RCC 7860 (cell line): ENCODE measurements at regions not wholly inside any gene's neighbourhood (a gene's known extent, or its start where the extent isn't known, plus 50 kb on each side); places are given as distances from the start of the nearest gene placed in this dataset.
"Not testable (repeated sequence)": the region's sequence is repeated elsewhere in the genome, so short reads cannot be mapped to it uniquely, and the experiment has no call there.

ENCODE experiments used
- DNase-seq: peaks from one replicate; pipeline ENCODE4 v3.0.0-alpha.2; 2015; ENCODE audit warnings: low spot score
- FAIRE-seq: peaks from 2 replicates; lab custom pipeline; 2012; peaks lifted over from hg19 to GRCh38; lab: Jason Lieb, UNC

DNA sequence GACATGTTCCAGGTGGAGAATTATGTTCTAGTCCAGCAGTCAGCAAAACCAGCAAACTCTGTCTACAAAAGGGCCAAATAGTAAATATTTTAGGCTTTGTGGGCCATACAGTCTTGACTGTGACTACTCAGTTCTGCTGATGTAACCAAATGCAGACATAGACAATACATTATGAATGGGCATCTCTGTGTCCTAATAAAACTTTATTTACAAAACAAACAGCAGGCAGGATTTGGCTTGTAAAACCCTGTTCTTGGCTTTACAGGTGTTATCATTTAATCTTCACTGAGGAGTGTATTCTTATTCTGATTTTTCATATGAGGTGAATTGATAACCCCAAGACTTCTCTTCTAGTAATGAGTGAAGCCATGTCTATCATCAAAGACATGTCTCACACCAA is 278.6 kb downstream of the DUSP6 start:
- DNase-seq (no peak), FAIRE-seq (no peak)

DNA sequence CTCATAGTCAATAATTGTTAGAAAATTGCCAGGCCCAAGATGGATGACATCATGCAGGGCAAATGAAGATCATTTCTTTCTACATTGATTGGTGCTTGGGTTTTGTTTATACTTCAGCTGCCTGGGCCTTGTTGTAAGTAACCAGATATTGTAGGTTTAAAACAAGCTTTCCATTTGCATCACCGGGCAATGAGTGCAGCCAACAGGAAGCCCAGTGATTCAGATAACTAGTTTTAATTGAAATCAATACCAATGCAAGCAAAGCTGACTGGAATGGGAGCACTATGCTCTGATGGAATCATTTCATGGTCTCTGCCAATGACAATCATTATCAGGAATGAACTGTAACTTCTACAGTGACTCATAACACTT is 279.3 kb downstream of the DUSP6 start:
- DNase-seq (peak; percentile 56), FAIRE-seq (no peak)

DNA sequence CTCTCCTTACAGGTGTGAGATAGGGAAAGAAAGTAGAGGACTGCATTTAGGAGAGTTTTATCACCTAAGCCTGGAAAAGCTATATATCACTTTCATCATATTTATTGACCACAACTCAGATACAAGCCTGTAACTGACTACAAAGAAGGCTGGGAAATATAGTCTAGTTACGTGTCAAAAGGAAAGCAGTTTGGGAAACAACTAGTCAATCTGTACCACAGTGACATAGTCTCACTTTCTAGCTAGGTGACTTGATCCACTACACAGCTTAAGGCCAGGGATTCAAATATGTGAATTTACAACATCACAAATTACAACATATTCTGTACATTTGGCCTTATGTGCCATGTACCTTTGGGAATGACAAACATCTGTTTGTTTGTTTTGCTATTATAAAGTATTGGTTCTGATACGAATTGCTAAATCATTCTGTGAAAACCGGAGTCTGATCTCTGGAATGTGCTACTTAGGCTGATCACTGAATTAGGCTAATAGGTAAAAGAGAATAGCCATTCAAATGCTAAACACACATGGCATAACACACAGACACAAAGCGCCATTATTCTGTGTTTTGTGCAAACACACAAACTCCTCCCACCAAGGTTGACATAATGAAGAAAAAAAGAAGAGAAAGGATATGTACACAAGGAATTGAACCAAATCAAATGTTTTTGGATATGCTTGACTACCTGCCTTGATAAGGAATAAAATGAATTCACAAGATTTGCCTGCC is 279.8 kb downstream of the DUSP6 start:
- DNase-seq (no peak), FAIRE-seq (peak; percentile 74)

DNA sequence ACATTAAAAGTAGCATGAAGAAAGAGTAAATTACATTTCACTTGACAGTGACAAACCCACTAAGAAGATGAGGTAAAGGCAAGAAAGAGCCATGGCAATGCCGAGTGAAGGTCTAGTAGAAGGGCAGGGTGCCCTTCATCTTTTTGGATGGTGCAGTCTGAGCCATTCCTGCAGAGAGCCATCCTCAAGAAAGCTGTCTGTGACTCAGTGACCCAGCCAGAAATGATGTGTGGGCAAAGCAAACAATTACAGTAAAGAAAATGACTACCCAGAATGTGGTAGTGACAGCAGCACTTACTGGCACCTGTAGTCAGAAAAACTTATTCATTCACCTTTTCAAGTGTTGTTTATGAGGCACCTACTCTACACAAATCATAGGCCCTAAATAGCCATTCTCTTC is 281.7 kb downstream of the DUSP6 start:
- DNase-seq (no peak), FAIRE-seq (no peak)

DNA sequence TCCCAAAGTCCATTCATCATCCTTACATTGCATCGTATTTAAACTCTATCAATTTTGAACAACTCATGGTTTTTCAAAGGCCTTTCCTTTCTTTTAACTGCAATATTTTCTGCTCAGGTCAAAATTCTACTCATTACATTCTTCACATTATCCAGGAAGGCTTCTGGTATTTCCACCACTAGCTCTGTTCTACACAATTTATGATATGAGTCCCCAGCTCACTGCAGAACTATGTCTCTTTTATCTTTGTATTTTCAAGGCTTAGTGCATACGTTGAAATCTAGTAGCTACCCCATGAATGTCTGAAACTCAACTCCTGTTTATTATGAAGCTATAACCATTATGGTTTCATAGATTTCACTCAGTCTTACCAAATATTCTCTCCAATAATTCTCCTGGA is 282.9 kb downstream of the DUSP6 start:
- no peak for FAIRE-seq
- DNase-seq: no peak

DNA sequence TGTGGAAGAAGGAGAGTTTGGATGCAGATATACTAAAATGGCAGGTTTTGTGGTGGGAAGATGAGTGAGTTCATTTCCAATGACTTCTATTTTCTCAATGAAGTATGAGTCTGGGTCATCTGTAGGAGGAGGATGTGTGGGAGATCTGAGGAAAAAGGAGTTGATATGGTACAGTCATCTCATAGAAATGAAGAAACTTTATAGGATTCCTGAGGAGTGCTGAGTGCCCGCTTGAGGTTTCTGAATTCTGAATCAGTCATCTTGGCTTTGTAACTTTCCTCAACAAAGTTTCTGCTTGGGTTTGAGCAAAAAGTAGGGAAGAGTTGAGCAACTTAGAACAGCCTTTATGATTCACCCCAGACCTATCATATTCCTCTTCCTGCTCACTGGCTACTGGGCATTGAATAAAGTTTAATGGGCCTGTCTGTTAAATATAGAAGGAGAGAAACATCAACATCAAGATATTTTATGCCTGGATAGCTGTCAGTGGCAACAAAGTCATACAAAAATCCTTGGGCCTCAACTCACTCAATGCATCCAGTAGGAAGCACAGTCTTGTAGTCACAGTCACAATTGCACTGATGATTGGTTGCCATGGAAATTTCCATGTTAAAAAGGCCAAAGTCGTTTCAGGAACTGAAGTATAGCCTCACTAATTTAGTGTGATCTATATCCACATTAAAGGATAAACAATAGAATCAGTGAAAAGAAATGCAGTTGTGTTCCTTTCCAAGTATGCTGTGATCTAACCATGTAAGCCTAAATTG is 284.7 kb downstream of the DUSP6 start:
- DNase-seq (peak; percentile 93), FAIRE-seq (peak; percentile 88)

DNA sequence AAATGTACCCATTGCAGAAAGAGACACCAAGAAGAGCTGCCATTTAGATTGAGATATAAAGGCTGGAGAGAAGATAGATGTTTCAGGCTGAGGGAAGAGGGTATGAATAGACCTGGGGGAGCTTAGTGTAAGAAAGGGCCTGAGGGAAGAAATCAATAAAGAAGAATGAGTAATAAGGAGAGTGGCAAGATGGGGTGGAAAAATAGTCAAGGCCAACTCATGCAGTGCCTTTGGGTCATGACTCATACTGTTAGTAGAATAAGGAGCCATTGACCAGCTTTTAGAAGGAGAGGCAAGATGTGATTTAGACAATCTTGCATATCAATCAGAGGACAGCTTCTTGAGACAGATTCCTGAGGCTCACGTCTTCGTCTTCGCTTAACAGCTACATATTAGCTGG is 287.5 kb downstream of the DUSP6 start:
- FAIRE-seq: peak; percentile 64
- DNase-seq: peak; percentile 76

DNA sequence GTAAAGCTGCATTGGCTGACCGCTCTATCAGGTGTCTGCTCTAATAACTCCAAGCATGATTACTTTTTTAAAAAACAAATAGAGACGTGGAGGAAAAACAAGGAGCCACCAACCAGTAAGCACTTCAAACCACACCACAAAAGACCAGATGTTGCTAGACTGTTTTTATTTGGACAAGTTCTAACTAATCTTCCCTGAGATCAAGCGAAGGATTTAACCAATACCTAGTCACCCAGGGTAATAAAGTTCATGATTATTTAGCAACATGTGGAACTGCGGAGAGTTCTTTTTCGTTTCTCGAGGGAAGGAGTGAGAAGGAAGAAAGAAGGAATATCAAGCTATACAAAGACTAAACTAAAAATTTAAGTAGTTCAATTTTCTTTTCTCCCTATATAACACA is 288.1 kb downstream of the DUSP6 start:
- FAIRE-seq (no peak), DNase-seq (no peak)

DNA sequence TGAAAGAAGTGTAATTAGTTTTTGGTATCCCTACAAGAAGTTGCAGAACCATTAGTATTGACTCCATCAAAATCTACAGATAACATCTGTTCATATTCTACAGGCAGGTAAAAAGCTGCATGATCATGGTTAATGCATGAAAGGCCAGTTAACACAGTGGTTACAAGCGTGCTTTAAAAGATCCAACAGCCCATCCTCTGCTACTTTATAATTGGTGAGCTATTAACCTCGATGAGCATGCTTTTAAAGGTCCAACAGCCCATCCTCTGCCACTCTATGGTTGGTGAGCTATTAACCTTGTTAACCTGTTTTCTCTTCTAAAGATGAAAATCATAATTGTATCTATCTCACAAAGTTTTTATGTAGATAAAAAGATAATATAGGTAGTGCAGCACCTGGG is 289.3 kb downstream of the DUSP6 start:
- FAIRE-seq: peak; percentile 82
- no peak for DNase-seq

DNA sequence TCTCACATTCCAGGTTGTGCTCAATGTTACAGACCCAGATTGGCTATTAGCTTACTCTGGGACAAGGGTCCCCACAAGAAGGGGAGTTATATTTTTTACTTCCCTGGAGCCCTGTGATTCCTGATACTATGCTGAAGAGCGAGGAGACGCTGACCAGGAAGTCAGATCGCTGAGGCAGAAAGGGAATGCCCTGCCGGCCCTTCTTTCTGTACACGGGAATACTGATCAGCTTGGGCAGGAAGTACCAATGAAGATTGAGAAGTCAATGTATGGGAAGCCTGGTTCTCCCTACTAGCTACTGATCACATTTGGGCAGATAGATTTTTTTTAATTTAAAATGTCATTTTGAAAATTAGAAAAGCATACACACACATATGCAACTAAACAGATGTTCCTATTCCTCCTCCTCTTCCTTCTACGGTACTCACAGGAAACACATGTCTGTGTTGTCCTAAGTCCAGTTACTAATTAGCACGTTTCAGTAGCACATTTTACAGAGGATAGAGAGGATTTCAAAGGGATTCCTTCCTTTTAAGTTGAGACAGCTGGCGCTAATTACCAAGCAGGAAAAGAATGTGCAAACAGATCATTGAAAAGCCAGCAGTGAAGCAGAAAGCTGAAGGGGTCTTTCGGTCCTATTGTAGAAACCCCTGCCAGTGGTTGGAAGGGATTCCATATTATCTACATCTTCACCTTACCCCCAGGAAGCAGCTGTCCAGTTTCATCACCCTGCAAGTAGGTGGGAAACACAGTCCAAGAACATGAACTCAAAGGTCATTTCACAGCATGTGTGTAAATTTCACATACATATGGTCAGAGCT is 292.4 kb downstream of the DUSP6 start:
- DNase-seq (no peak), FAIRE-seq (no peak)

DNA sequence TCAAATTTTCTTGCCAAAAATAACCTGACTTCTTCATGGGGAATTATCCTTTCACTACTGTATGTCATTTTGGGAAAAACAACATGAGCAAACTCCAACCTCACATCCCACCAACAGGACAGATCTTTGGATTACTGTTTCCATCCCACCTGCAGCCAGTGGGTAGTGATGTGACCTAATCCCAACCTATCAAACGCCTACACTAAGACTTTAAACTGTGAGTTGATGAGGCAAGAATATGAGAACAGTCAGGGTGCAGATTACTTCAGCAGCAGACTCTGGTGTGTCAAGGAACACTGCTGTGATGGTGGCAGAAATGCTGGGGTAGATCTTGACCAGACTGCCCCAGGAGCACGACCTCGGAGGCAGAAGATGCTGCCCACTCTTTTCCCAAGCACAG is 293.2 kb downstream of the DUSP6 start:
- no peak for FAIRE-seq
- DNase-seq: no peak

DNA sequence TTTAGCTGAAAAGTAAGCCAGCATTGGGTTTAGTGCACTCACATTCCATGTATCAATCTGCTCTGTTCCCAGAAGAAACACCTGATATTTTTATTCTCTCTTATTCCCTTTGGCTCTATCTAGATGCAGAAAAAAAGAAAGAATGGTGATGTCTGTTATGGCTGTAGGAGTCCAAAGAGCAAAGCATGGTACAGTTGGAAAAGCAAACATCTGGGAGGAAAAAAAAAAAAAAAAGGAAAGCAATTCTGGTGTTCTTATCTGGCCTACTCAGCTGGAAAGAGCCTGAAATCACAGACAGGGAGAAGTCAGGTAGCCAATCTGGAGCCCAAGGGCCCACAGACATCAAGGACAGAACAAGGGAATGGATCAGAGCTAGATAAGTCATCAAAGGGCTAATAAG is 293.9 kb downstream of the DUSP6 start:
- FAIRE-seq (no peak), DNase-seq (no peak)

DNA sequence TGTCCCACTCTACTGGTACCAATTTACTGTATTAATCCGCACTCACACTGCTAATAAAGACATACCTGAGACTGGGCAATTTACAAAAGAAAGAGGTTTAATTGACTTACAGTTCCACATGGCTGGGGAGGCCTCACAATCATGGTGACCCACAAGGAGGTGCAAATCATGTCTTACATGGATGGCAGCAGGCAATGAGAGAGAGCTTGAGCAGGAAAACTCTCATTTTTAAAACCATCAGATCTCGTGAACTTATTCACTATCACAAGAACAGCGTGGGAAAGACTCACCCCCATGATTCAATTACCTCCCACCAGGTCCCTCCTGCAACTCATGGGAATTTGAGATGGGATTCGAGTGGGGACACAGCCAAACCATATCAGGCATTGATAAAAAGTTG is 298.5 kb downstream of the DUSP6 start:
- not testable (repeated sequence) for FAIRE-seq, DNase-seq

DNA sequence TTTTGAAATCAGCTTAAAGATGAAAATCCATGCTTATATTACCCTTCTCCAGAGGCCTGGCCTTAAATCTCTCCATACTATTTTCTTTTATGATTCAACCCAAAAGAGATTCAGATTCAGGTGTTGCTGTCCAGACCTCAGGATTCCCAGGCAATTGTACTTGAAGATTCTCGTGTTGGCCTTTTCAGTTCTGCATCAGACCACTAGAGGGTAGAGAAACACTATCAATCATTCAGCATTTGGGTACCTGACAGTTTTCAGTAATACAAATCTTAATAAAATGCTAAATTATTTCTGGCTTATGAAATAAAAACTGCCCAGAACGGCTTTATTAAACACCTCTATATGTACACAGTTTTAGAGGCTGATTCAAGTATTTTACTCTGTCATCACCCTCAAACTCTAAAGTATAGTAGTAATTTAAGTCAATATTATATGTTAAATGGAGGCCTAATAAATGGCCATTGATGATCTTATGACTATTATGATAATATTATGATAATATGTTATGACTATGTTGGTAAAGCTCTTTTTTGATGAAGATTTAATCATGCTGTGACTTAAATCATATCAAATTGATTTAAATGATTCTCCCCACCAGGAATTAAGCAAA is 301.1 kb downstream of the DUSP6 start:
- DNase-seq (peak; percentile 50), FAIRE-seq (peak; percentile 56)

DNA sequence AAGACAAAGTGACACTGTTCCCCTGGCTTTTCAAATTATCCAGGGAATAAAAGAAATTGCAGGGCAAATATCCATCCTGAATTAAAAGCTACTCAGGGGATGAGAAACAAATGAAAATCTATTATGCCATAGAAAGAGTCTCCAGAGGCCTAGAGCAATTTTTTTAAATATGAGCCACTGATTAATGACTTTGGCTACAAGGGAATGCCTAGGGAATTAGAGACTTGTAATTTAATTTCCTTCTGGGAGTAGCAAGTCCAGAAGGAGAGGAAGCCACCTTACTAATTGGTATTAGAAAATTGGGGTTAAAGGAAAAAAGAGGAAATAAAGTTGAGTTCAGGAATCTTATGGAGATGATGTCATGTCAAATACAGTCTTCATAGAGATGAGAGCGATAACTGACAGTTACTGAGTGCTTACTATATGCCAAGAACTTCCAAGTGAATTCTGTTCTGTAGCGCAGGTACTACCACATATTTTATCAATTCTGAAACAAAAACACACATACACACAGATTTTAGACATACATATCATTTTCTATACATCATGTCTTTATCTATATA is 304.4 kb downstream of the DUSP6 start:
- FAIRE-seq (no peak), DNase-seq (no peak)

DNA sequence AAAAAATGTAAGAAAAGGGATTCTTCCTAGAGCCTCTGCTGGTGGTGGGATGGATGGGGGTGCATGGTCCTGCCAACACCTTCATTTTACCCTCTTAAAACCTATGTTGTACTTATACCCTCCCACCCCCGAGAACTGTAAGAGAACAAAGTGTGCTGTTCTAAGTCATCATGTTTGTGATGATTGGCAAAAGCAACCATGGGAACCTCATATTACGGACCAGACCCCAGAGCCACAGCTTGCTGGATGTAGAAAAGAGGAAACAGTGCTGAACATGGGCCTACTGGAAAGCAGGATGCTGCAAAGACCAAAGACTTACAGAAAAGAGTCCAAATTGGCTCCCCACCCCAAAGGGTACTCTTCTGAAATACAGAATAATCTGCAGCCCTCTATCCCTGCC is 311.2 kb downstream of the DUSP6 start:
- DNase-seq (no peak), FAIRE-seq (no peak)

DNA sequence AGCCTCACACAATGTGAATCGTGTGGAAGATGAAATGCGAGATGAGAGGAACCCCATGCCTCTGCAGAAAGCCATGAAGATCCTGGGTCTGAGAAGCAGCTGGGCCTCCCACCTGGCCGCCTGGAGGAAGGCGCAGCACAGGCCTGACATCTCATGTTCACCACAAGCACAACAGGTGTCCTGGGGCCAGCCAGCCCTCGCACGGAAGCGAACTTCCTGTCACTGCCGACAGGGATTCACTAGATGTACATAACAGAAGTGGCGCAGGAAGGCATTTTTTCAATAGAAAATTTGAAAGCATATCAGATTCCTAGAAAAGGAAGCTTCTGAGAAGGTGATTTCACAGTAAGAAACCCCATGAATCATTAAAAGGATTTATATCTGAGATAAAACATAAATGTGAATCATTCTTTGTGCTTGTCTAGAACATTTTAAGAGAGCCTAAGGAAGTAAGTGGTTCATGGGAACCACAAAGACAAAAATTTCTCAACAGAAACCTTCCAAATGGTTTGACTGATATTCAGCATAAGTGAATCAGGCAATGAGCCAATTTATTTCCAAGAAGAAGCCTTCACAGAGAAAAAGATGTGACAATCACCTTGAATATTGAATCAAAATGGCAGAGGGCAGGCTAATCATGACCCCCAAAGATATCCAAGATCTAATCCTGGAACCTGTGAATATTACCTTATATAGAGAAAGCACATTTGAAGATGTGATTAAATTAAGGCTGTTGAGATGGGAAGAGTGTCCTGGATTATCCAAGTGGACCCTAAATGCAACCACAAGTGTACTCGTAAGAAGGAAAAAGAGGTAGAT is 311.9 kb downstream of the DUSP6 start:
- FAIRE-seq (no peak), DNase-seq (no peak)

DNA sequence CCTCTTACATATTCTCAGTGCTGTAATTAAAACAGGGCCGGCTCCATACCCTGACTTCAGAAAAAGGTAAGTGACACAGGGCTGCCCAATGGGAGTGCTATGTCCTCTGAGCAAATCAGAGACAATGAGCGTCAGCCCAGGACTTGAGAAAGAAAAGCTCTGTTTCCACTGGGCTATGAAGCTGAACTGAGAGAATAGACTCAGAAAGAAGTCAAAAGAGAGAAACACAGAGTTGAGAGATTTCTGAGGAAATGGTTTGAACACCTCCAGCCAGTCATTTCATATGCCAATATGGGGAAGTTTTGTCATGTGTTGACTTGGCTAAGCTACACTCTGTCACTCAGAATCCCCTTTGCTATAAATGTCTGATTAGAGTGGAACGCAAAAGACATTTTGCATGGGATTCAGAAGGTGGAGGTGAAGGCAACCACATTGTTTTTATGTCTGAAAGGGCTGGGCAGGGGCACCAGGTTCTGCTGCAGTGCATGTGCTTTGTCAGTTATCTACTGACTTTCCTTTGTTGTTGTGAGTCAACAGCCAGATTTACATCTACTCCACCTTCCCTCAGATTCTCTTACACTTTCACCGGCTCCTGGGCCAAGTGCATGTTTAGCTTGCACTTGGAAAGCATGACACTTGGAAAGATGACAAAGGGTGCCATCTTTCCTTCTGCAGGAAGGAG is 313.3 kb downstream of the DUSP6 start:
- no peak for FAIRE-seq

DNA sequence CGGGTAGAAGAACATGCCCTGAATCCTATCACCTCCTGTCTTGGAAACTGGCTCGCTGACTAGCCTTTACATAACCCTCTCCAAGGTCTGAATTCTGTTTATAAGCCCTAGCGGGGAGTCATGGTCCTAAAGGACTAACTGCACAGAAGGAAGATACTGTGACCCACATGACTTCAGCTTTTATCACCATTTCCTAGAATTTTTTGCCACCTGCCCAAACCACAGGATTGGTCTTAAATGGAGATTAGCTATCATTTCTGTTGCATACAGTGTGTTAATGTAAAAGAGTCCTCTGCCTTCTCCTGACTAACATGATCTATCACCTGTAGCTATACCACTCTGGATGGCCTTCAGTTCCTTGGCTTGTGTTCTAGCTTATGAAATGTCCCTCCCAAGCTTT is 319.2 kb downstream of the DUSP6 start:
- FAIRE-seq (no peak), DNase-seq (no peak)

More for the DNA sequence above, 313.3 kb downstream of the DUSP6 start:
- no peak for DNase-seq
